Adrenal gland (tissue), 9 donors: ENCODE measurements at regions not wholly inside any gene's neighbourhood (a gene's known extent, or its start where the extent isn't known, plus 50 kb on each side); places are given as distances from the start of the nearest gene placed in this dataset.

ENCODE experiments used
- DNase-seq, 7 donors: peaks; one replicate each; pipeline ENCODE4 v3.0.0-alpha.2; 2019 to 2020
- H3K27ac ChIP-seq, 5 donors: fragments of 200-600 bp; sonication (generic) in 4 of 5; 1 replicate in 3 of 5; 2 replicates in 2 of 5; pipeline versions ENCODE4 v1.5.1 to v1.8.0; 2016 to 2020; ENCODE audit warnings: mild to moderate bottlenecking in 1 of 5
- H3K27me3 ChIP-seq: fragments of 200-600 bp; 2 replicates; pipeline ENCODE4 v1.8.0; 2021
- H3K36me3 ChIP-seq, 2 donors: fragments of 200-600 bp; replicated peaks in 1 of 2; 1 replicate in 1 of 2; 2 replicates in 1 of 2; pipeline versions ENCODE4 v1.5.1 to v1.8.0; 2018 to 2022
- H3K4me1 ChIP-seq, 2 donors: fragments of 200-600 bp; replicated peaks in 1 of 2; 1 replicate in 1 of 2; 2 replicates in 1 of 2; pipeline versions ENCODE4 v1.5.1 to v1.8.0; 2018 to 2021
- H3K4me3 ChIP-seq, 4 donors: fragments of 200-600 bp; sonication (generic) in 3 of 4; one replicate each; pipeline ENCODE4 v1.5.1; 2016 to 2018
- H3K9me3 ChIP-seq, 3 donors: fragments of 200-600 bp; sonication (generic) in 1 of 3; replicated peaks in 1 of 3; 1 replicate in 2 of 3; 2 replicates in 1 of 3; pipeline versions ENCODE4 v1.5.1 to v1.8.0; 2016 to 2021
- POLR2A ChIP-seq, 2 donors: fragments of 450-650 bp; IDR thresholded peaks; one replicate each; pipeline ENCODE4 v1.6.1; 2017; ENCODE audit warnings: antibody characterized with exemption in 2 of 2, mild to moderate bottlenecking in 2 of 2, moderate library complexity in 1 of 2
- WGBS, 4 donors: extraction: QIAGEN DNeasy Blood & Tissue Kit in 2 of 4; methylation state at CpG; one replicate each; pipeline versions ENCODE4 v1.1.5 to v1.1.7; 2013 to 2017; 5-methylcytosine and 5-hydroxymethylcytosine counted together
- intact Hi-C, 2 donors: fragments of 100-400 bp; cut with DNase I; formaldehyde crosslinking; loops; one replicate each; pipeline versions ENCODE4 v1.14.1 to v1.15.0; 2022 to 2023
- TF ChIP-seq, protein P1 (sequence below), 6 experiments: fragments of 450-650 bp in 4 of 6; fragments of 200-600 bp in 2 of 6; sonication (generic) in 1 of 6; IDR thresholded peaks; 1 replicate in 5 of 6; 2 replicates in 1 of 6; pipeline versions ENCODE4 v1.5.1 to v1.8.0; 2016 to 2021; ENCODE audit warnings: antibody characterized with exemption in 6 of 6, mild to moderate bottlenecking in 2 of 6, moderate library complexity in 1 of 6
- donor health status: healthy with polysubstance abuse.
- donor health status: Bipolar disorder and iron deficiency.
- donor health status: DM: yes; HTN: yes; CAD: no.
- donor health status: DM: no; HTN: no; CAD: no.
- donor health status: DM: no; HTN: no; CAD: no.

DNA sequence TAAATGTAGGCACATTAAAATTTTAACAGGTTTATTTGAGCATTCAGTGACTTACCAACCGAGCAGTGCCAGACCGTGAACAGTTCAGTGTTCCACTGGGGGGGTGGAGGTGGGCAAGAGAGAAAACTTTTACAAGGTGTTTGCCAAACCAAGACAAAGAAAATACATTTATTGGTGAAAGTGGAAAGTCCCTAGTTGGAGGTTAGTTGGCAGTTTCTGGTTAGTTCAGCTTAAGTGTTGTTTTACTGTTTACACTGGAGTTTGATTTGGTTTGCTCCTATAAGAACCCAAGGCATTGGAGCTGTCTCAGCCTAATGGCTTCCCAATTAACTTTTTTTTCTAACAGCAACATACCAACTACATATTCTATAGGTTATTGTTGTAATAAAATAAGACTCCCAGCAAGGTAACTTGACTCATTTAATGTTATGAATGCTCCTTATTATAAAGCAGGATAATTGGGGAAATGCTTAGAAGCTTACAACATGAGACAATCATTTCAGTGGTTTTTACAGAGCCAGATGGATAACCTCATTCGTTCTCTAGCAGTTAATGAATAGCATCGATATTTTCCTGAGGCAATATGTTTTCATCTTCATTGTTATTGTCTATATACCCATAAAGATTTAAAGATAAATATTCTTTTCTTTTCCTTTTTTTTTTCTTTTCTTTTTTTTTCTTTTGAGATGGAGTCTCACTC, 115.8 kb downstream of the ETNK1 start:
- H3K36me3 ChIP-seq = no peaks in the 10 kb centered on the region
- H3K27me3 ChIP-seq = no peaks in the 10 kb centered on the region
- DNase-seq = no peak
- 80 to 88% (median 86%) methylated on average over 4 of the region's 4 CpGs for WGBS, 4 donors
- no peak overlapping the region for H3K4me3 ChIP-seq
- TF ChIP-seq, protein P1, sequence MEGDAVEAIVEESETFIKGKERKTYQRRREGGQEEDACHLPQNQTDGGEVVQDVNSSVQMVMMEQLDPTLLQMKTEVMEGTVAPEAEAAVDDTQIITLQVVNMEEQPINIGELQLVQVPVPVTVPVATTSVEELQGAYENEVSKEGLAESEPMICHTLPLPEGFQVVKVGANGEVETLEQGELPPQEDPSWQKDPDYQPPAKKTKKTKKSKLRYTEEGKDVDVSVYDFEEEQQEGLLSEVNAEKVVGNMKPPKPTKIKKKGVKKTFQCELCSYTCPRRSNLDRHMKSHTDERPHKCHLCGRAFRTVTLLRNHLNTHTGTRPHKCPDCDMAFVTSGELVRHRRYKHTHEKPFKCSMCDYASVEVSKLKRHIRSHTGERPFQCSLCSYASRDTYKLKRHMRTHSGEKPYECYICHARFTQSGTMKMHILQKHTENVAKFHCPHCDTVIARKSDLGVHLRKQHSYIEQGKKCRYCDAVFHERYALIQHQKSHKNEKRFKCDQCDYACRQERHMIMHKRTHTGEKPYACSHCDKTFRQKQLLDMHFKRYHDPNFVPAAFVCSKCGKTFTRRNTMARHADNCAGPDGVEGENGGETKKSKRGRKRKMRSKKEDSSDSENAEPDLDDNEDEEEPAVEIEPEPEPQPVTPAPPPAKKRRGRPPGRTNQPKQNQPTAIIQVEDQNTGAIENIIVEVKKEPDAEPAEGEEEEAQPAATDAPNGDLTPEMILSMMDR (IDR thresholded peaks at IDR 0.05) = no peak
- no peak for TF ChIP-seq POLR2A (IDR thresholded peaks at IDR 0.05)
- no peaks in the 10 kb centered on the region for H3K9me3 ChIP-seq
- intact Hi-C loops = no loop called here
- H3K27ac ChIP-seq = no peak overlapping the region
- H3K4me1 ChIP-seq = no peaks in the 10 kb centered on the region

DNA sequence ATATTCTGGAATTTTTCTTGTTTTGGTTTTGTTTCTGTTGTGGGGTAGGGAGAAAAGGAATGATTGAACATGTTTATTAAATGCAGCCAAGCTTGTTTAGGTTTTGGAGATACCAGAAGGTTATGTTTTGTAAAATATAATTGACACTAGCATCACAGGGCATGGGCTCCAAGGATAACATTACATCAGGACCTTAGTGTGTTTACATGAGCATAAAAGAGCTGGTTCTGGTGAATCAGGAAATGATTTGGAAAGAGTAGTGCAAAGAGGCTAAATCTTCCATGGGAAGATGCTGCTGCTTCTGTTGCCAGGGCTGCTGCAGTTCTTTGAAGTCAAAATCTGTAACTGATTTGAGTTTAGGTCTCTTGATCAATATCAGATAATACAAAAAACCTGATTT, 118.7 kb downstream of the ETNK1 start:
- Histone ChIP-seq H3K4me3 (no peak overlapping the region), H3K27ac (no peak overlapping the region), H3K4me1 (no peaks in the 10 kb centered on the region), H3K9me3 (no peaks in the 10 kb centered on the region), H3K27me3 (no peaks in the 10 kb centered on the region), H3K36me3 (no peaks in the 10 kb centered on the region)
- DNase-seq = no peak
- TF ChIP-seq, protein P1 (IDR thresholded peaks at IDR 0.05) = no peak
- TF ChIP-seq POLR2A (IDR thresholded peaks at IDR 0.05) = no peak
- intact Hi-C loops = no loop called here

DNA sequence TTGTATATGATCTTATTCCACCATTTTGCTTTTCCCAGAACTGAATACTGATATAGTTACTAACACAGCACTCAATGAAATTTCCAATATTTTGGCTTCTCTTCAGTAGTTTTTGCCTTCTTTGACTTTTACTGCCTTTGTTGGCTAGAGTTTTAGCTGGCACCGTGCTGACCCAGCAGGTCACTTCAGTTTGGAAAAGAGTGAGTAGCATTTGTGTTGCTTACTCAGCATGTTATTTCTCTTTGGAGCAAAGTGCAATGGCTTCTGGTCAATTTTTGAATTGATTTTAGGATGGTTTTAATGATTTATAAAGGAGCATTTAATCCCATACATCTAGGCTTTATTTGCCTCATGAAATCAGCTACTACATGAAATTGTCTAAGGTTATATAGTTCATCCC, 119.2 kb downstream of the ETNK1 start:
- H3K36me3 ChIP-seq = no peaks in the 10 kb centered on the region
- 65 to 88% (median 75%) methylated on average over 1 of the region's 1 CpG for WGBS, 4 donors
- H3K9me3 ChIP-seq = no peaks in the 10 kb centered on the region
- no peak for DNase-seq
- no peak overlapping the region for H3K4me3 ChIP-seq
- H3K27ac ChIP-seq = no peak overlapping the region
- no peaks in the 10 kb centered on the region for H3K4me1 ChIP-seq
- H3K27me3 ChIP-seq = no peaks in the 10 kb centered on the region
- TF ChIP-seq, protein P1 (IDR thresholded peaks at IDR 0.05) = no peak
- no peak for TF ChIP-seq POLR2A (IDR thresholded peaks at IDR 0.05)
- intact Hi-C loops = no loop called here

DNA sequence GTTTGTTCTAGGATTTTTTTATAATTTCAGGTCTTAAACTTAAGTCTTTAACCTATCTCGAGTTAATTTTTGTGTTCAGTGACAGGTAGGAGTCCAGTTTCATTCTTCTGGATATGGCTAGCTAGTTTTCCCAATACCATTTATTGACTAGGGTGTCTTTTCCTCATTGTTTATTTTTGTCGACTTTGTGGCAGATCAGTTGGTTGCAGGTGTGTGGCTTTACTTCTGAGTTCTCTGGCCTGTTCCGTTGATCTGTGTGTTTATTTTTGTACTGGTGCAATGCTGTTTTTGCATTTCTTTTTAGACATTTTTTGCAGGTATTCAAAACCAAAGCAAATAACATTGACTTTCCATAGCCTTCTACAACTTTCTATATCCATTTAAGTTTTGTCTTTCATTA, 121.7 kb downstream of the ETNK1 start:
- no peaks in the 10 kb centered on the region for H3K4me1 ChIP-seq
- WGBS, 4 donors = 62 to 77% (median 72%) methylated on average over 3 of the region's 3 CpGs
- no peak overlapping the region for H3K4me3 ChIP-seq
- no peak for TF ChIP-seq POLR2A (IDR thresholded peaks at IDR 0.05)
- TF ChIP-seq, protein P1 (IDR thresholded peaks at IDR 0.05) = no peak
- H3K27ac ChIP-seq = no peak overlapping the region
- H3K9me3 ChIP-seq = no peaks in the 10 kb centered on the region
- H3K27me3 ChIP-seq = no peaks in the 10 kb centered on the region
- no peaks in the 10 kb centered on the region for H3K36me3 ChIP-seq
- DNase-seq = no peak
- intact Hi-C loops = no loop called here
